ENCODE measurements at regions not wholly inside any gene's neighbourhood (a gene's known extent, or its start where the extent isn't known, plus 50 kb on each side); places are given as distances from the start of the nearest gene placed in this dataset.

DNA sequence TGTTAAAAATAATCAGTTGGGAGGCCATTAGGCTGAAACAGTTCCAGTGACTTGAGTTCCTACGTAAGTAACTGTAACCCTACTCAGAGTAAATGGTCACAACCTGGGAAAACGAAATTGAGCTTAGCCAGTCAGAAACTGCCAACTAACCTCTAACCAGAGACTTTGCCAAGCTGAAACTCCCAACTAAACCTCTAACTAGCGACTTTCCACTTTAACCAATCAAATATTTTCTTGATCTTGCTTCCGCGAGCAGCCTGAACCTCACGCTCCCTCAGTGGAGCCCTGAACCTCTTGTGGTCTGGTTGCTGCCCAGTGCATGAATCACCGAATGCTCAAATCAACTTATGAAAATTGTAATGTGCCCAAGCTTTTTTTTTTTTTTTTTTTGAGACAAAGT, 156.2 kb downstream of the MED10 start:
- Histone ChIP-seq H3K36me3 (no peaks in the 10 kb centered on the region), H3K9me3 (peaks cover 4% of the 10 kb centered on the region), H3K27me3 (no peaks in the 10 kb centered on the region), H3K4me3 (no peak overlapping the region)
- no peak for DNase-seq

DNA sequence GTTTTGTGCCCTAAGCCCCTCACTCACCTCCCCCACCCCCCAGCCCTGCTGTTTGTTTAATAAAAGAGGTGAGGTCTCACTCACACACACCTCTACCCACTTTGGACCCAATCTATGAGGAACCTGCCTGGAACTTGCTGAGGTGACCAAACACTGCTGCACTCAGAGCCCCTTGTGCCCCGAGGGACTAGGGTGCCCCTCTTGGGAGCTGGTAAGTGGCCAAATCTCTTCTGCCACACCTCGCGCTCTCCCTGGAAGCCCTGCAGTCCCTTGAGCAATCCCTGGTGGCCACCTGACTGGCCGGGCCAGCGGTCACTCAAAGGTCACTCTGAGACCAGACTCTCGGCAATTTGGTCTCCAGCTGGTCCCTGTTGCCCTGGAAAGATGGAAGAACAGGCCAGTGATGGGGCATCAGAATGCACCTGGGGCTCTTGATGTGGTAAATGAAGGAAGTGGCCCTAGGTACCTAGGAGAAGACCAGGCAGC, 157.2 kb downstream of the MED10 start:
- H3K36me3 ChIP-seq: no peaks in the 10 kb centered on the region
- DNase-seq: no peak
- no peak overlapping the region for H3K4me3 ChIP-seq
- no peaks in the 10 kb centered on the region for H3K27me3 ChIP-seq
- H3K9me3 ChIP-seq: peaks cover 4% of the 10 kb centered on the region

DNA sequence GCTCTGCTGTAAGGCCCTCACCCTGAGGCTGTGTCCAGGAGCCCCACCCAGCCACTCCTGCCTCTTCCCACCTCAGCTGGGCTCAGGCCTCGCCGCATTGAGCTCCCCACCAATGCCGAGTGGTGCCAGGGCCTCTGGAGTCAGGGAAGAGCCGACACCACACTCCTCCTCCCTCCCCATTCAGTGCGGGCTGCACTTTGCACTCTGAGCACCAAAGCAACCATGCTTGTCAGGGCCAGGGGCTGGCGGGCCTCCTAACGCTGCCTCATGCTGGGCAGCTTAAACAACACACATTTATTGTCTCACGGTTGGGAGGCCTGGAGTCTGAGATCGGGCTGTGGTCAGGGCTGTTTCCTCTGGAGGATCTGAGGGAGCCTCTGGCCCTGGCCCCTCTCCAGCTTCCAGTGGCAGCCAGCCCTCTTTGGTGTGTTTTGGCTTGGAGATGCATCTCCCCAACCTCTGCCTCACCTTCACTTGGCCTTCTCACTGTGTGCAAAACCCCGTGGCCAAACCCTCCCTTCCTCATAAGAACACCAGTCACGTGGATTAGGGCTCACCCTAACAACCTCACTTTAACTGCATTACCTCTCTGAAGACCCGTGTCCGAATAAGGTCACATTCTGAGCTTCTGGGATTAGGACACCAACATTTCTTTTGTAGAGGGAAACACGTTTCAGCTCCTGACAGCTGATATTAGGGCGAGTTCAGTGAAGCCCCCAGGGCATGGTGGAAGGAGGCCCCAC, 157.8 kb downstream of the MED10 start:
- Histone ChIP-seq H3K36me3 (no peaks in the 10 kb centered on the region), H3K4me3 (no peak overlapping the region), H3K9me3 (peaks cover 4% of the 10 kb centered on the region), H3K27me3 (no peaks in the 10 kb centered on the region)
- DNase-seq: peak; percentile 62

DNA sequence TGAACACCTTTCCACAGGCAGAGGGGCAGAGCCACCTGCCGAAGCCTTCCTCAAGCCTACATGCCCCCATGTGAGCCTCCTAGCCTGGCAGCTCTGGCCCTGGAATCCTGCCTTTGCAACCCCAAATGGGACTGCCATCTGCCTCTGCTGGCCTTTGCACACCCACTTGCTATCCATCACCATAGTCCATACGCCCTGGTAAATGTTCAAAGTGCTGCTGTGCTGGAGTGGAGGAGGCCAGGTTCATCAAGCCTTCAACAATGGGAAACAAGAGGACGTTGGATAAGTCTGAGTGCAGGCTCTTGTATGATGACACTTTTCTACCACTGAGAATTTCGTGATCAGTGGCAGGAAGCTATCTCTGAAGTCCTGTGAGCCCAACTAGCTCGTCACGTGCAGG, 159.8 kb downstream of the MED10 start:
- Histone ChIP-seq H3K4me3 (no peak overlapping the region), H3K27me3 (no peaks in the 10 kb centered on the region), H3K9me3 (peaks cover 4% of the 10 kb centered on the region), H3K36me3 (no peaks in the 10 kb centered on the region)
- no peak for DNase-seq

DNA sequence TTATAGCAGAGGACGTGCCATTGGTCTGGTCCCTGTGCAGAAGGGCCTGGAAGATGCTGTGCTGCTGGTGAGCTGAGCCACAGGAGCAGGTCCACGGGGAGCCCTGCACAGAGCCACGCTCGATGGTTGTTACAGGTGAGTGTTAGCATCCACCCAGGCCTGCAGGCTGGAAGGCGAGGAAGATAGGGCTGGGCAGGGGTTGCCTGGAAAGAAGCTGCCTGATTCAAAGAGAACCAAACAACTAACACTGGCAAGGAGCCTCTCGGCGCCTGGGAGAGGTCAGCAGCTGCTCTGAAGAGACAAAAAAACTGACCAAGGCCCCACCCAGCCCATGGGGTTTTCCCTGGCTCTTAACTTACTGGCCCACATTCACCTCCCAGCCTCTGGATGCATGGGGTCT, 160.2 kb downstream of the MED10 start:
- no peak for DNase-seq
- no peaks in the 10 kb centered on the region for H3K27me3 ChIP-seq
- H3K36me3 ChIP-seq: no peaks in the 10 kb centered on the region
- H3K9me3 ChIP-seq: peaks cover 4% of the 10 kb centered on the region
- no peak overlapping the region for H3K4me3 ChIP-seq

DNA sequence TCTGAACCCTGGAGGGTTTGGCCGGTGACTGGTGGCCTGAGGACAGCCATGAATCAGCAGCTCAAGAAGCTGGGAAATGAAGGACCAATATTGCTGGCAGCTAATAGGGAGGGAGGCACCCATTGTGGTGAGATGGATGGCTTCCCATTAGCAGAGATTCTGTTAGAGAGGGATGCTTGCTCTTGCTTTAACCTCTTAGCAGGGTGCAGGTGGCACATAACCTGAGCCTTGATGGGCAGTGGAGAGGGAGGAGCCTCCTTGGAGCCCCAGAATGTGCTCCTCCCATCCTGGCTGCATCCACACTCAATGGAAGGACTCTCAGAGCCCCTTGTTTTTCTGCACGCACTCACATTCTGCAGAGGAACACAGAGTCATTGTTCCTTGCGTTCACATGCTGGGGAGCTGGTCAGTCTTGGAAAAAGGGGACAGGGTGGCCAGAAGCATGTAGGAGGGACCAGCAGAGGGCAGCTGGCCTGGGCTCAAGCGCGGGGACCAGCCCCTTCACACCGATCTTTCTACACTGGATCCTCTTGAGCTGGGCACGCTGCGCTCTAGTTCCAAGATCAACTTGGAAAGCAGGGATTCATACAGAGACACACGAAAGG, 161.8 kb downstream of the MED10 start:
- H3K4me3 ChIP-seq: no peak overlapping the region
- DNase-seq: no peak
- no peaks in the 10 kb centered on the region; the same call in 1 of the 2 replicates for H3K9me3 ChIP-seq
- H3K36me3 ChIP-seq: no peaks in the 10 kb centered on the region
- H3K27me3 ChIP-seq: no peaks in the 10 kb centered on the region

DNA sequence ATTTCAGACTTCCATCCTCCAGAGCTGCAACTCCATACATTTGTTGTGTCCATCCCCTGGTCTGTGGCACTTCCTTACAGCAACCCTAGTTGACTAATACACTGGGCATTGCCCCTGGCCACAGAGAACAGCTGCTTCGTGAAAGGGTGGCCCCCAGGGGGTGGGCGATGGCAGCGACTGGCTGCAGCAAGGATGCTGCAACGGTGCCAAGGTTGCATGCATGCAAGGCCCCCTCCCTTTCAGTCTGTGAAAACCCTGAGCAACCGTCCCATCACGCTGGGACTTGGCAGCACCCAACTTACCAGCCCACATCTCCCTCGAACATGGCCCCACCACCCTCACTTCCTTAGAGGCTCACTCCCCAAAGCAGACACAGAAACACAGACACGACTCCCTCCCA, 162.5 kb downstream of the MED10 start:
- H3K4me3 ChIP-seq: no peak overlapping the region
- H3K36me3 ChIP-seq: no peaks in the 10 kb centered on the region
- no peaks in the 10 kb centered on the region for H3K27me3 ChIP-seq
- no peaks in the 10 kb centered on the region for H3K9me3 ChIP-seq
- DNase-seq: no peak

DNA sequence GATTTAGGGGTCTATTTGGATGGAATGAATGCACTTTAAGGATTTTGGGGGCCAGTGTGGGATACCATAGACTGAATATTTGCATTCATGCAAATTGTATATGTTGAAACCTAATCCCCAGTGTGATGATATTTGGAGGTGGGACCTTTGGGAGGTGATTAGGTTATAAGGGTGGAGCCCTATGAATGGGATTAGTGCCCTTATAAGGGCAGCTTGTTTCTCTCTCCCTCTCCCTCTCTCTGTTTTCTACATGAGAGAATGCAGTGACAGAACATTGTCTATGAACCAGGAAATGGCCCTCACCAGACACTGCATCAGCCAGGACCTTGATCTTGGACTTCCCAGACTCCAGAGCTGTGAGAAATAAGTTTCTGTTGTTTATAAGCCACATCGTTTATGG, 166.1 kb downstream of the MED10 start:
- Histone ChIP-seq H3K27me3 (no peaks in the 10 kb centered on the region), H3K9me3 (no peaks in the 10 kb centered on the region), H3K4me3 (no peak overlapping the region), H3K36me3 (no peaks in the 10 kb centered on the region)
- DNase-seq: no peak

DNA sequence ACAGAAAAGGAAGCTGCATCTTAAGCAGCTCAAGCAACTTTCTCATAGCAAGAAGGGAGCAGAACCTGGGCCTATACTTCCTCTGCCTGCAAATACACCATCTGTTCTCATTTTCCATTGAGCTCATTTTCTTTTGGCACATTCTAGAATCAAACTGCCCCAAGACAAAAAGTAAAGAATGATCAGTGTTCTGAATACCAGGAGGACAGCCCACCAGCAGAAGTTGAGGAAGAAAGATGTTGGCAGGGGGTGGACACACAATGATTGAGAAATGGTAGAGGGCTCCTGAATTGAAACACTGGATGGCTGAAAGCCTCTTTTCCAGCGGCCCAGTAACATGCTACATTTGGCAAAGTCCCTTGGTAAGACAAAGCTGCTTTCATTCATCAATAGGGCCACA, 171.8 kb downstream of the MED10 start:
- H3K27me3 ChIP-seq: no peaks in the 10 kb centered on the region
- no peaks in the 10 kb centered on the region for H3K9me3 ChIP-seq
- DNase-seq: no peak
- no peaks in the 10 kb centered on the region for H3K36me3 ChIP-seq
- H3K4me3 ChIP-seq: no peak overlapping the region

DNA sequence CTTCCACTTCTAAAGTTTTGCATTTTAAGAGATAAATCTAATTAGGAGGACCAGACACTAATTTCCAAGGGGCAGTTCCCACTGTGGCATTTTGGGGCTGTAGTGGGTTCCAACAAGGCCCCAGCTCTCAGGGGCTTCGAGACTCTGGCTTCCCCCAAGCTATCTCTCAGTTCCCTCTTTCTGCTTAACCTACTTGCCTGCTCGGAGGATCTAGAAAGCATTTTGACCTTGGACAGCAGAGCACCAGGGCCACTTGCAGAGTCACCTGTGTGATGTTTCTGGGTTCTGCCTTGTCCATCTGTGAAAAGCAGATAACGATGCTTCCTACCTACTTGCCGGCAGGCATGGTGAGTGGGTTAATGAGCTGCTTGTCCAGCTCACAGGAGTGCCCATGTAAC, 175.4 kb downstream of the MED10 start:
- DNase-seq: no peak
- H3K9me3 ChIP-seq: no peaks in the 10 kb centered on the region
- no peaks in the 10 kb centered on the region for H3K27me3 ChIP-seq
- H3K4me3 ChIP-seq: no peak overlapping the region
- H3K36me3 ChIP-seq: no peaks in the 10 kb centered on the region

DNA sequence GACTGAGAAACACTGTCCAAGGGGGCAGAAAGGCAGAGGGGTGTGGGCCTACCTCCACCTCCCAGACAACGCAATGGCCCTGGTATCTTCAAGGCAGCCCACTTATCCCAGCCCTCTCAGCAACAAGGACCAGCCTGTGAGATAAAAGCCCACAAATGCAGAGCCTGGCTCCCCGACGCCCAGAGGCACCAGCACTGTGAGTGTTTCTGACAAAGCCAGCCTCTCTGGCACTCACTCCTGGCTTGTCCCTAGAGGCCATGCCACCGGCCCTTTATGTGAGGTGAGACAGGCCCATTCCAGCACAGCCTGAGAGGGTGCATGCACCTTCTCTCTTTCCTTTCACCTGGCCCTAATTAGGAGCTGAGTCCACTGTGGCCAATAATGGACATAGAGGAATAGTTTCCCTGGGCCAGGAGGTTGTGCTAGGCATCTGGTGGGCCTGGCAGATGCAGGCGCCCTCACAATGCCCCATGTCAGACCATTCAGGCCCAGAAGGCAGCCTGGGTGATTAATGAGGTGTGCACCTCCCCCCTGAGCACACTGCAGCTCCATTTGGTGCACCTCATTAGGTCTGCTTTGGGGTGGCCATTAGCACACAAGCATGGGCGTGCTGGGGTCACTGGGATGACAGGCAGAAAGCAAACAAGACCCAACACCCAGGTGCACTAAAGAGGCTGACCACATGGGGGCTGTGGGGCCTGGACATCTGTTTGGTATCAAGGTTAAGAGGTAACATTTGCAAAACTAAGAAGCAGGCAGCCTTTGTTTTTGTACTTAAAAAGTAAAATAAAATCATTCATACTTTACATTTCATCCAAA, 176.0 kb downstream of the MED10 start:
- Histone ChIP-seq H3K4me3 (no peak overlapping the region), H3K36me3 (no peaks in the 10 kb centered on the region), H3K27me3 (no peaks in the 10 kb centered on the region), H3K9me3 (no peaks in the 10 kb centered on the region)
- DNase-seq: no peak

DNA sequence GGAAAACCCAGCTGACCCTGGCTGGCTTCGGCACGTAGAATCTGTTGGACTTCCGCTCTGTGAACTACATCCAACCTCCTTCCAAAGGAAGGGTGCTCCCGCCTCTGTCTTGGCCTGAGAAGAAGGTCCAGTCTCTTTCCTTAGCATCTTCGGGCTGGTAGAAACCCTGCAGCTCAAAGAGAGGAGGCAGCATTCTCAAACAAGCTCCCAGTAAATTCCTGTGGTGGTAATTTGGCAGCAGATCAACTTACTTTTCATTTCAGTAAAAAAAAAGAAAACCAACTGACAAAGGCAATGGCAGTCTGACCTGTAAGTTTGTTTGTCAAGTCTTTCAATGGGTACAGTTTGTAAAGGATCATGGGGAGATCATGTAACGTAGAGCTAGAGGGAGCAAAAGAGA, 176.7 kb downstream of the MED10 start:
- H3K9me3 ChIP-seq: no peaks in the 10 kb centered on the region
- DNase-seq: no peak
- no peaks in the 10 kb centered on the region for H3K36me3 ChIP-seq
- H3K4me3 ChIP-seq: no peak overlapping the region
- H3K27me3 ChIP-seq: no peaks in the 10 kb centered on the region

DNA sequence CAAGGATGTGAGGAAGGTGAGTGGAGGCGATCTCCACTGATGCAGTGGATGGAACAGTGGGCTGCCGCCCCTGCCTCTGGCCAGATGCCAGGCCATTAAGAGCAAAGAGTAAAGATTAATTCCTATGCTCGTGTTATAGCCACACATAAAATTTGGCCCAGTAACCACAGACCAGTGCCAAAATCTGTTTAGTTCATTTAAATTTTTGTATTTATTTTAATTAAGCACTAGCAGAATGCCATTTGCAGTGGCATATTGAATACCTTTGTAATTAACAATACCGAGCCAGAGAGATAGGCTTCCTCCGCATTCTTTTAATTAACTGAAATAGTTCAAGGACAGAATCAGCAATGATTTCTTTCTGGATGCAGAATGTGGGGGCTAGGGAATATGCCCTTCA, 179.8 kb downstream of the MED10 start:
- Histone ChIP-seq H3K36me3 (no peaks in the 10 kb centered on the region), H3K4me3 (no peak overlapping the region), H3K9me3 (no peaks in the 10 kb centered on the region; the same call in 1 of the 2 replicates), H3K27me3 (no peaks in the 10 kb centered on the region)
- no peak for DNase-seq

DNA sequence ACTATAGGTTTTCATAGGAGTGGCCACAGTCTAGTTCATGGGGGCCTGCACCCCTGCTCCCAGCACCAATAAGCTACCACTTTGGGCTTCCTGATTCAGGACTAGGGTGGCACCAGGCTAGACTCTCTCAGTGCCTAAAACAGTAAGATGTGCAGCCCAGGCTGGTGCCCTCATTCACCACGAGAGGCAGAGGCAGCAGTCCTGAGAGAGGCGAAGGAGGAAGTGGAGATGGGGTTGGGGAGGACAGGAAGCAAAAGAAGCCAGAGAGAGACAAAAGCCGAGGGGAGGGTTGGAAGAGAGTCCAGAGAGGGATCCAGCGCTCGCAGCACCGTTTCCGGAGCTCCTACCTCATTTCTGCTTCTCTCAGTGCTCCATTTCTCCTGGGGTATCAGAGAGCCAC, 180.9 kb downstream of the MED10 start:
- DNase-seq: no peak
- Histone ChIP-seq H3K4me3 (no peak overlapping the region), H3K27me3 (no peaks in the 10 kb centered on the region), H3K9me3 (no peaks in the 10 kb centered on the region; the same call in 1 of the 2 replicates), H3K36me3 (no peaks in the 10 kb centered on the region)

DNA sequence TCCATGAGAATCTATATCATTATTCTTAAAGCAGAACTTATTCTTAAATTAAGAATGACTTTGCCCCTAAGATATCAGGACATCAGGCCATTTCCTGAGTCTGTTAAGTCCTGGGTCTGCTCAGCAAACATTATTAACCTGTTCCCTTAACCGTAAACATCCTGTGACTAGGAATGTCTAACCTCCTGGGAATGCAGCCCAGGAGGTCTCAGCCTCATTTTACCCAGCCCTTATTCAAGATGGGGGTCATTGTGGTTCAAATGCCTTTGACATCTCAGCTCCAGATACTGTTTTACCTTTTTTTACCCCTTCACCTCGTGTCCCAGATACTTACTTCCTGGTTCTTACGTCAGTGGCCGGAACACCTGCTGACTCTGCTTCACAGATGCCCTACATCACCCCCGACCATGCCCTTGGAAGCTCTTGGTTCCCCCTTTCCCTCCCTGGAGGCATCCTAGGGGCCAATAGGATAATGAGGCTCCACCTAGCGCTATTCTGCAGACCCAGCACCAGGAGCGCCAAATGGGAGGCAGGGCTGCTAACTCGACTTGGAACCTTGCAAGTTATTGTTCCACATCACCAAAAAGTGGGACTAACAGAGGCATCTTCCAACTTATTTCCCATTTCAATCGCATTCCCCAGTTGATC, 182.5 kb downstream of the MED10 start:
- DNase-seq: no peak
- no peak overlapping the region for H3K4me3 ChIP-seq
- no peaks in the 10 kb centered on the region; the same call in 1 of the 2 replicates for H3K9me3 ChIP-seq
- no peaks in the 10 kb centered on the region for H3K36me3 ChIP-seq
- no peaks in the 10 kb centered on the region for H3K27me3 ChIP-seq

DNA sequence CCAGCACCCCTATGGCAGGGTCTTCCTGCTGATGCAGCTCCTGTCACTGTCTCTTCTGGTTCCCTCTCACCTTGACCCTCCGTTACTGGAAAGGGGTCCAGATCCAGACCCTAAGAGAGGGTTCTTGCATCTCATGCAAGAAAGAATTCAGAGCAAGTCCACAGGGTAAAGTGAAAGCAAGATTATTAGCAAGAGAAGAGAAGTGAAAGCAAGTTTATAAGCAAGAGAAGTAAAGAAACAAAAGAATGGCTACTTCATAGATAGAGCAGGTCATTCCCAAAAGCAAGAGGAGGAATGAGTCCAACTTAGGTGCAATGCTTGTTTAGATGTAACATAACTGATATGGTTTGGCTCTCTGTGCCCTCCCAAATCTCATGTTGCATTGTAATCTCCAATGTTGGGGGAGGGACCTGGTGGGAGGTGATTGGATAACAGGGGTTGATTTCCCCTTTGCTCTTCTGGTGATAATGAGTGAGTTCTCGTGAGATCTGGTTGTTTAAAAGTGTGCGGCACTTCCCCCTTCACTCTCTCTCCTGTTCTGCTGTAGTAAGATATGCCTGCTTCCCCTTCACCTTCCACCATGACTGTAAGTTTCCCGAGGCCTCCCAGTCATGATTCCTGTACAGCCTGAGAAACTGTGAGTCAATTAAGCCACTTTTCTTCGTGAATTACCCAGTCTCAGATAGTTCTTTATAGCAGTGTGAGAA, 183.3 kb downstream of the MED10 start:
- no peaks in the 10 kb centered on the region for H3K36me3 ChIP-seq
- DNase-seq: no peak
- no peak overlapping the region for H3K4me3 ChIP-seq
- H3K9me3 ChIP-seq: no peaks in the 10 kb centered on the region; the same call in 1 of the 2 replicates
- no peaks in the 10 kb centered on the region for H3K27me3 ChIP-seq

All from MG63 (cell line).